Adrenal gland (tissue), 5 donors: ENCODE measurements at regions not wholly inside any gene's neighbourhood (a gene's known extent, or its start where the extent isn't known, plus 50 kb on each side); places are given as distances from the start of the nearest gene placed in this dataset.

Experiments used
- POLR2A ChIP-seq, 2 donors: fragments of 450-650 bp; IDR thresholded peaks; one replicate each; pipeline ENCODE4 v1.6.1; 2017; ENCODE audit warnings: antibody characterized with exemption in 2 of 2, mild to moderate bottlenecking in 2 of 2, moderate library complexity in 1 of 2
- TF ChIP-seq, protein P1 (sequence below), 6 experiments: fragments of 450-650 bp in 4 of 6; fragments of 200-600 bp in 2 of 6; sonication (generic) in 1 of 6; IDR thresholded peaks; 1 replicate in 5 of 6; 2 replicates in 1 of 6; pipeline versions ENCODE4 v1.5.1 to v1.8.0; 2016 to 2021; ENCODE audit warnings: antibody characterized with exemption in 6 of 6, mild to moderate bottlenecking in 2 of 6, moderate library complexity in 1 of 6
- donor health status: DM: no; HTN: no; CAD: no.

- TF ChIP-seq, protein P1, sequence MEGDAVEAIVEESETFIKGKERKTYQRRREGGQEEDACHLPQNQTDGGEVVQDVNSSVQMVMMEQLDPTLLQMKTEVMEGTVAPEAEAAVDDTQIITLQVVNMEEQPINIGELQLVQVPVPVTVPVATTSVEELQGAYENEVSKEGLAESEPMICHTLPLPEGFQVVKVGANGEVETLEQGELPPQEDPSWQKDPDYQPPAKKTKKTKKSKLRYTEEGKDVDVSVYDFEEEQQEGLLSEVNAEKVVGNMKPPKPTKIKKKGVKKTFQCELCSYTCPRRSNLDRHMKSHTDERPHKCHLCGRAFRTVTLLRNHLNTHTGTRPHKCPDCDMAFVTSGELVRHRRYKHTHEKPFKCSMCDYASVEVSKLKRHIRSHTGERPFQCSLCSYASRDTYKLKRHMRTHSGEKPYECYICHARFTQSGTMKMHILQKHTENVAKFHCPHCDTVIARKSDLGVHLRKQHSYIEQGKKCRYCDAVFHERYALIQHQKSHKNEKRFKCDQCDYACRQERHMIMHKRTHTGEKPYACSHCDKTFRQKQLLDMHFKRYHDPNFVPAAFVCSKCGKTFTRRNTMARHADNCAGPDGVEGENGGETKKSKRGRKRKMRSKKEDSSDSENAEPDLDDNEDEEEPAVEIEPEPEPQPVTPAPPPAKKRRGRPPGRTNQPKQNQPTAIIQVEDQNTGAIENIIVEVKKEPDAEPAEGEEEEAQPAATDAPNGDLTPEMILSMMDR (IDR thresholded peaks at IDR 0.05) = no peak
- no peak for TF ChIP-seq POLR2A (IDR thresholded peaks at IDR 0.05)
Observed at GRCh38 chr12:114134922-114135321, 168.8 kb upstream of the RBM19 start.
